ENCODE measurements at regions not wholly inside any gene's neighbourhood (a gene's known extent, or its start where the extent isn't known, plus 50 kb on each side); places are given as distances from the start of the nearest gene placed in this dataset.

DNA sequence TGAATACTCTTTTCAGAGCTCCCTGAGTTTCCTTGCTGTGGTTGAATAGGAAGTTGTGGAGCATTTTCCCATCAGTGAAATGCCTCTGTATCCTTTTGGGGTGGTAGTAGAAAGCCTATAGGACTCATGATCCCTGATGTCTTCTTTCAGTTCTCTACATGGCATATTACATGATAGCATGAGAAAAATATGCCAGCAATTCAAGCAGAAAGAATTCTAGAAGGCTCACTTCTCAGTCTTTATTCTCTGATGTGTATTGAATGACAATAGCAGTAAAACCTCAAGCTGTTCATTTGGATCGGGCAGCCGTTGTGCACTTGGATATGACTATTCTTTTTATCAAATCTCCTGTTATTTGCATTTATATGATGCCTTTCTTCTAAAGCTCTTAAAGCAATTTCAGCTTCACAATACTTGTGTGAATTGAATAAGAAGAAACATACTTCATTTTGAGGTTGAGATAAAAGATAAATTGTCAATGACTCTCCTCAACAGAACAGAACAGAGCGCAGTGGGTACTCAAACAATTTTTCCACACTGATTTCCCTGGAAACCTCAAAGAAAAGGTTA, 251.5 kb upstream of the FBXO33 start:
- 63 to 79% methylated on average over 3 of the region's 3 CpGs for WGBS, 2 donors
- no peak overlapping the region for H3K4me3 ChIP-seq (ENCODE audit: low read depth, poor library complexity, severe bottlenecking)
- no peak for DNase-seq (ENCODE audit: low spot score in 2 of 2)
- TF ChIP-seq CTCF (IDR thresholded peaks at IDR 0.05), result no peak
- no peak for TF ChIP-seq POLR2A (IDR thresholded peaks at IDR 0.05)
- intact Hi-C loops (cut with DNase I; ENCODE audit: low total_unique reads), result no loop called here

DNA sequence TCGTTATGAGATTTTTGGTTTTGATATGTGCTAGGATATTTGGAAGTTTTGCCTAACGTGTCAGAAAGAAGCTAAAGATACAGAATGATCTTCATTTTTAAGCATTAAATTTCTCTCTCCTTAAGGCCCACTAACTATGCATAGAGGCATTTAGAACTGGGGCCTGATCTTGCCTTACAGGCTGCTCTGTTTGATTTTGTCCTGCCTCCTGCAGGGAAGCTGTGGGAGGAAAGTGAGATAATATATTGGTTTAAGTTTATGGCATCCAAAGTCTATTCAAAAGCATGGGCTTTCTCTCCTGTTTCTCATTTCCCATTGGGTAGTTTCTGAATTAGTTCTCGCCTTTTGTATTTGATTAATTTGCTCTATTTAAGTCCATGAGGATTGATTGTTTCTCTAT, 250.3 kb upstream of the FBXO33 start:
- no peak for DNase-seq (ENCODE audit: low spot score in 2 of 2)
- no peak overlapping the region for H3K4me3 ChIP-seq (ENCODE audit: low read depth, poor library complexity, severe bottlenecking)
- intact Hi-C loops (cut with DNase I; ENCODE audit: low total_unique reads), result no loop called here
- WGBS, 2 donors, result 68 to 75% methylated on average over 3 of the region's 3 CpGs
- no peak for TF ChIP-seq CTCF (IDR thresholded peaks at IDR 0.05)
- no peak for TF ChIP-seq POLR2A (IDR thresholded peaks at IDR 0.05)

- DNase-seq (ENCODE audit: low spot score in 2 of 2), result no peak
- no peak overlapping the region for H3K4me3 ChIP-seq (ENCODE audit: low read depth, poor library complexity, severe bottlenecking)
- intact Hi-C loops (cut with DNase I; ENCODE audit: low total_unique reads), result no loop called here
- WGBS, 2 donors, result 49 to 53% methylated on average over 4 of the region's 4 CpGs
- TF ChIP-seq CTCF (IDR thresholded peaks at IDR 0.05), result no peak
- no peak for TF ChIP-seq POLR2A (IDR thresholded peaks at IDR 0.05)
Measured at GRCh38 chr14:39681782-39682399, 249.7 kb upstream of the FBXO33 start.

- TF ChIP-seq CTCF (IDR thresholded peaks at IDR 0.05), result no peak
- TF ChIP-seq POLR2A (IDR thresholded peaks at IDR 0.05), result no peak
- no peak overlapping the region for H3K4me3 ChIP-seq (ENCODE audit: low read depth, poor library complexity, severe bottlenecking)
- no peak for DNase-seq (ENCODE audit: low spot score in 2 of 2)
- intact Hi-C loops (cut with DNase I; ENCODE audit: low total_unique reads), result no loop called here
Measured at GRCh38 chr14:39680777-39681176, 248.5 kb upstream of the FBXO33 start.

DNA sequence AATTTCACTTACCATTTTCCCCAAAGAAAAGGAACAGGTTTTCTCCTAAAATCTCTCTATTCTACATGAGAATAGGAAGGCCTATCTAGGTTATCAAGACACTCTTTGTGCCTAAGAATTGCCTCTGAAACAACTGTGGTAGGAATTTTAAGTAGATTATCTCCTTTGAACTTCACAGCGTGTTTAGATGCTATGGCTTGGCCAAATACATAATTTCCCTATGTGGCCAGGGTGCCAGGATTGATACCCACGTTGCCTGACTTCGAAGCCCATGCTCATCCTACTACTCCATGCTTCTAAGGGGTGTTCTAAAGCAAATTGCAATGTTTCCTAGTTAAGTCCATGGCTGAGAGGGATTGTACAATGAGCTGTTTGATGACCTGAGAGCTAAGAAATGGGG, 241.5 kb upstream of the FBXO33 start:
- no peak for TF ChIP-seq POLR2A (IDR thresholded peaks at IDR 0.05)
- TF ChIP-seq CTCF (IDR thresholded peaks at IDR 0.05), result no peak
- DNase-seq (ENCODE audit: low spot score in 2 of 2), result no peak
- 45 to 54% methylated on average over 3 of the region's 3 CpGs for WGBS, 2 donors
- no peak overlapping the region for H3K4me3 ChIP-seq (ENCODE audit: low read depth, poor library complexity, severe bottlenecking)
- intact Hi-C loops (cut with DNase I; ENCODE audit: low total_unique reads), result no loop called here

DNA sequence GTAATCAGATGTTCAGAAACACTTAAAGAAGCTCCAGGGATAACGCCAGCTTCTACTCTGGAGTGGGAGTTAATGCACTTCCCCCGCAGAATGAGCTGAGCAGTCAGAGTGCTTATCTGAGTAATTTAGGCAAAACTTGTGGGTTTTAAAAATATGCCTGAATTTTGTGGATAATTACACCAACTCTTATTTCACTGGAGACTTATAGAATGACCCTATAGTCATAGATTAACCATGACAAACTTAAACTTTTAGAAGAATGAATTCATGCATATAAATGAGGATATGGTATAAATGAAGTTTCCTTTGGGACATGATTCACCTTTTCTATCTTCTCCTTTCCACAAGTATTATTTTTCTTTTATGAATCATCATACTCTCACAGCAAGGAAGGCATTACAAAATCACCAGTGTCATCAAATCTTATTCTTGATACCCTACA, 241.1 kb upstream of the FBXO33 start:
- intact Hi-C loops (cut with DNase I; ENCODE audit: low total_unique reads), result no loop called here
- no peak for TF ChIP-seq POLR2A (IDR thresholded peaks at IDR 0.05)
- 88% methylated on average over 2 of the region's 2 CpGs for WGBS, 2 donors
- no peak overlapping the region for H3K4me3 ChIP-seq (ENCODE audit: low read depth, poor library complexity, severe bottlenecking)
- DNase-seq (ENCODE audit: low spot score in 2 of 2), result no peak
